HG03159 (cell line): ENCODE measurements at regions not wholly inside any gene's neighbourhood (a gene's known extent, or its start where the extent isn't known, plus 50 kb on each side); places are given as distances from the start of the nearest gene placed in this dataset.

Source experiments
- ATAC-seq: cut with Tn5 transposase; IDR thresholded peaks from one replicate; pipeline ENCODE4 v1.9.1; 2021; ENCODE audit warnings: mild to moderate bottlenecking, moderate library complexity; ENCODE audit not compliant: unreplicated experiment

DNA sequence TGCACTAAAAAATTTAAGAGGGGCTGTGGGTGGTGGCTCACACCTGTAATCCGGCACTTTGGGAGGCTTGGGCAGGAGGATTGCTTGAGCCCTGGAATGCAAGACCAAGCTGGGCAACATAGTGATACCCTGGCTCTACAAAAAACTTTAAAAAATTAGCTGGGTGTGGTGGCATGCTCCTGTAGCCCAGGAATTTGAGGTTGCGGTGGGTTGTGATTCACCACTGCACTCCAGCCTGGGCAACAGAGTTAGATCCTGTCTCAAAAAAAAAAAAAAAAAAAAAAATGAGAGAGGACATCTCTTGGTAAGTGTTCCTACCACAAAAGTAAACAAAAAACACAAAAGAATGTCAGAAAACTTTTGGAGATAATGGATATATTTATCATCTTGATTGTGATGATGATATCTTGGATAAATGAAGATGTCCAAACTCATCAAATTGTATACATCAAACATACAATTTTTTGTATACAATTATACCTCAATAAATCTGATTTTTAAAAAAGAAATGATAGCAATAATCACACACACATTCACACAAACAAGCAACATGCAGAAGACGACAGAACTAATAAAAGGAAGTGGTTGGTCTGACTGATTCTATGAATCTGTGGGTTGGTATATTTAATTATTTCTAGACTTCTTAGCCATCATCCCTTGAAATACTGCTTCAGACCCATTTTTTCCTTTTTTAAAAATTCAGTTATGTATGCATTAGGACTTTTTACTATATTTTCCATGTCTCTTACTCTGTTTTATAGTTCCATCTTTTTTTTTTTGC lies 465.9 kb downstream of the PLA2G4A start:
- ATAC-seq = no peak

DNA sequence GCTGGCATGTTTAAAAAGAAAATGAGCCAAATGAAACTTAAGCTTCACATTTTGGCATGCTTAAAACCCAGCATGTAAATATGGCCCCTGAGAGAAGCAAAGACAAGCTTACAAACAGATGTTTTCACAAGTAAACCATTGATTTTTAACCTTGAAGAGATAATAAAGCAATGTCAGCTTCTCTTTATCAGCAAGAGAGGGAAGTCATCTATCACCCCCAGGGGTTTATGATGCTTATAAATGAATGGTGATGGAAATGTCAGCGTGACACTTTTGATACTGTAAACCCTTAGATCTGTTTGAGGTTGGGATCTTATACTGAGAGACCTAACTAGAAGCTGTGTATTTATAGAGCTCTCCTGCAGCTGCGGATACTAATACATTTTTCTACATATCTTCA lies 471.3 kb downstream of the PLA2G4A start:
- no peak for ATAC-seq

GRCh38 chr1:187306710-187307415 lies 478.1 kb downstream of the PLA2G4A start:
- no peak for ATAC-seq

DNA sequence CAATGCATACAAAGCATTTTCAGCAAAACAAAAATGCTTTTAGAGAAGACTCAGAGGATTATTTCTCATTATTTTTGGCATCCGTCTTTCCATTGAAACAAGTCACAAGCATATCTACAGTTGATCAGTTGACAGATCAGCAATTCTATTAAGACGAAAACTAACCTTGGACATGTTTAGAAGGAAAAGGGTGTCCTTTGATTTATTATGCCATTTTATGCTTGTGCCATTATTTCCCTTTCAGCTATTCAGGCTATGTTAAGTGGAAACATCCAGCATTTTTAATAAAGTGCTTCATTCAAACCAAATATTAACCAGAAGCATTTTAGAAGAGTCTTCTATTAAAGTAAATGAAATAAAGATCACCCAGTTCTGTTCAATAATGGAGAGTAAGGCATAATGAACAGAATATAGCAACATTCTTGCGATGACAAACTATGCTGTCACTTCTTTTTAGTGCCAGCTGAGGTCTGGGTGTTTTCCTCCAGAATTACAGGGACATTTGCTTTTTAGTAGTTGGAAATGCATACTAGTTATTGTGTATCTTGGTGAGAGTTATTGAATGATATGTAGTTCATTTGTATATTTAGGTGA lies 481.4 kb downstream of the PLA2G4A start:
- ATAC-seq = no peak

DNA sequence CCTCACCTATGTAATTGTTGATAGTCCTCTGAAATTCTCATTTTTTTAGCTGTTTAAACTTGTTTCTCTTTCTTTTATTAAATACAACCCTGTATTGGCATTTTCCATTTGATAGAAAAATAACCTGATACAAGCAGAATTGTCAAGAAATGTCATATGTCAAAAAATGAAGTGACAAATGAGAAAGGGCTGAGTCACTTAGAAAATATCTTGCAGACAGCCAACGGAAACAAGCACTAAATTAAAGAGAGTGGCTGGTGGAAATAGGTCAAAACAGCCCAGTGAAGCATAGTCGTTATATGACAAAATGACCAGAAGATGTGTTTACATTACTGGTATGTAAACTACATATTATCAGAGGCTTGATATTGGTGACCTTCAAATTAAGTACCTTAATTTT lies 484.4 kb downstream of the PLA2G4A start:
- ATAC-seq = no peak

DNA sequence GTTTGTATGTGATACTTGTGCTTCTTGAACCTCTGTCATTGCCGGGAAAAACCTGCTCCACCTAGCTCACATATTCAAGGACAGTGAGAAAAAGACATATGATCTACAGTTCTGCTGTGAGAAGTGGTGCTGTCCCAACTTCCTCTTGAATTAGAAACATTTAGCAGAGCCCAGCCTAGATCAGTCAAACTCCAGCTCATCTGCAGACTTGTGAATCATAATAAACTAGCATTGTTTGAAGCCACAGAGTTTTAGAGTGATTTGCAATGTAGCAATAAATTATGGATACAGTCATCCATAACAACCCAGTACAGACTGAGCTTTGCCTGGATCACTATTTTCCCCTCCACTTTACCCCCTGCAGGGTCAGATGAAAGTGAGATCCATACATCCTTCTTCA lies 497.8 kb downstream of the PLA2G4A start:
- ATAC-seq = no peak

GRCh38 chr1:187336441-187337168 lies 507.9 kb downstream of the PLA2G4A start:
- no peak for ATAC-seq

- no peak for ATAC-seq
Measured at GRCh38 chr1:187338762-187339412, 510.1 kb downstream of the PLA2G4A start.

- ATAC-seq = no peak
Measured at GRCh38 chr1:187342495-187342894, 513.7 kb downstream of the PLA2G4A start.

GRCh38 chr1:187374082-187374481 lies 545.3 kb downstream of the PLA2G4A start:
- no peak for ATAC-seq

DNA sequence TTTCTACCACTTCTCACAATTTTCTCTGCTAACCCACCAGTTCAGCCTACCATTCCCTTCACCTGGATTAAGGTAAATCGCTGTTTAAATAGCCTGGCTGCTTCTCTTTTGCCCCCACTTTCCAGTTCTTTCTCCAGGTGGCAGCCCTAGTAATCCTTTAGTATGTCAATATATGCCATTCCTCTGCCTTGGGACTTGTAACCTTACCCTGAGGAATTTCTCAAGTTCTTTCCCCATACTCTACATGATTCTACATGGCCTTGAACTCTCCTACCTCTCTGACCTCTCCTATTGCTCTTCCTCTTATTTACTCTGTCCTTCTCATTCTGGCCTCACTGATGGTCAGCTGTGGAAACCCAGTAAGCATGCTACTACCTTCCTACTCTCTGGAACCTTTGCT lies 546.0 kb downstream of the PLA2G4A start:
- ATAC-seq = no peak

DNA sequence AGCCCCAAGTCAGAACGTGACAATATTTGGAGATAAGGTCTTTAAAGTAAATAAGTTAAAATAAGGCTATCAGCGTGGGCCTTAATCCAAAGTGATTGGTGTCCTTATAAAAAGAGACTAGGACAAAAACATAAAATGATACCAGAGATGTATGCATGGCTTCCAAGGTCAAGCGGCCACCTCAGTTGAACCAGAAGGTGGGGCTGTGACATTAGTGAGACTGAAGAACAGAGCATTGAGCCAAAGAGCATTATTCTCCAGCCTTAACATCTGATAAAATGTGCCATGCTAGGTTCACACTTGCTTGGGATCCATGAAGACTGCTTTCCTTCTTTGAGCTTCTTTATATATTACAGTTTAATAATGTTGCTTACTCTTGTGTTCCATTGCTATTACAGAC lies 554.6 kb downstream of the PLA2G4A start:
- no peak for ATAC-seq

DNA sequence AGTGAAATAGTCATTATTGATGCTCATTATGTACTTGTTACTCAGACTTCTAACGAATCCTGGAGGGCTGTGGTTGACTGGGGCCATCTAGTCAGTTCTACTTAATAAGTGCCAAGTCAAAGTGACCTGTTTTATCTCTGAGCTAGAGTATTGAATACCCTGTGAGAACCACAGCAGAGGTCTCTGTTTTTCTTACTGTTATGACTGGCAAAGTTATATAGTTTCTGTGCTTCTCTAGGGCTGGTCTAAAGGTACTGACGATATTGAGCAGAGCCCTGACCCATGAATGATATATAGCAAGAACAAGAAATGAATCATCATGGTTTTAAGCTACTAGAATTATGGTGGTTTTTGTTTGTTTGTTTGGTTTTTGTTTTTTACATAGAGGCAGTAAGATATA lies 555.8 kb downstream of the PLA2G4A start:
- peak; percentile 58 for ATAC-seq

DNA sequence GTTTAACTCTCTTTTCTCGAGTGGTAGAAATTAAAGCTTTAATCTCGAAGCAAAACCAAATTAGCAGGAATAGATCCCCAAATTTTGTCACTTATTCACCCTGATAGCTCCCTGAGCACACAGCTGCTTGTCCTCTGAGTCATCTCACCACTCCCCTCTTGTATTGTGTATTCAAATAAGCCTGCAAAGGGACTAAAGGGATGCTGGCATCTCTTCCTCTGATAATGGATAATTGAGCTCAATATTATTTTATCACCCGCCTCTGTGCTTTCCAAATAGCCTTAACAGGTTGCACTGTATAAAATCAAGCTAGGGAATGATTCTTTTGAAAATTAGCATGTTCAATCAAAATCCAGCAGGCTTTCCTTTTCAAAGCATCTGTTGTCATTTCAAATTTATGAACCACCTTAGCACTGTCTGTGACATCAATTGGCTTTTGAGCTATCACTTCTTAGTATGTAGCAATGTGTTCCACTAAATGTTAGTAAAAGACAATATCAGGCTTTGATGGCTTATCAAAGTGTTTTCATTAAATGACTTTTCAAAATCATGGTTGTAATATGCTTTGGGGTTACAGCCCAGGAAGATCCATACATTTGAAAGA lies 561.6 kb downstream of the PLA2G4A start:
- ATAC-seq = no peak

GRCh38 chr1:187396226-187396625 lies 567.5 kb downstream of the PLA2G4A start:
- ATAC-seq = no peak

DNA sequence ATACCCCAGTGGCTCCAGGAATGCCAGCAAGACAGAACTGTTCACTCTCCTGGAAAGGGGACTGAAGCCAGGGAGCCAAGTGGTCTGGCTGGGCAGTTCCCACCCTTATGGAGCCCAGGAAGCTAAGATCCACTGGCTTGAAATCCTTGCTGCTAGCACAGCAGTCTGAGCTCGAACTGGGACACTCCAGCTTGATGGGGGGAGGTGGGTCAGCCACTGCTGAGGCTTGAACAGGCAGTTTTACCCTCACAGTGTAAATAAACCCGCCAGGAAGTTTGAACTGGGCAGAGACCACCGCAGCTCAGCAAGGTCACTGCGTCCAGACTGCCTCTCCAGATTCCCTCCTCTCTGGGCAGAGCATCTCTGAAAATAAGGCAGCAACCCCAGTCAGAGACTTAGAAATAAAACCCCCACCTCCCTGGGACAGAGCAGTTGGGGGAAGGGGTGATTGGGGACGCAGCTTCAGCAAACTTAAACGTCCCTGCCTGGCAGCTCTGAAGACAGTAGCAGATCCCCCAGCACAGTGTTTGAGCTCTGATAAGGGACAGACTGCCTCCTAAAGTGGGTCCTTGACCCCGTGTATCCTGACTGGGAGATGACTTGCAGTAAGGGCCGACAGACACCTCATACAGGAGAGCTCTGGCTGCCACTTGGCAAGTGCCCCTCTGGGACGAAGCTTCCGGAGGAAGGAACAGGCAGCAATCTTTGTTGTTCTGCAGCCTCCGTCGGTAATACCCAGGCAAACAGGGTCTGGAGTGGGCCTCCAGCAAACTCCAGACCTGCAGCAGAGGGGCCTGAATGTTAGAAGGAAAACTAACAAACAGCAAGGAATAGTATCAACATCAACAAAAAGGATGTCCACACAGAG lies 568.4 kb downstream of the PLA2G4A start:
- ATAC-seq = no peak

DNA sequence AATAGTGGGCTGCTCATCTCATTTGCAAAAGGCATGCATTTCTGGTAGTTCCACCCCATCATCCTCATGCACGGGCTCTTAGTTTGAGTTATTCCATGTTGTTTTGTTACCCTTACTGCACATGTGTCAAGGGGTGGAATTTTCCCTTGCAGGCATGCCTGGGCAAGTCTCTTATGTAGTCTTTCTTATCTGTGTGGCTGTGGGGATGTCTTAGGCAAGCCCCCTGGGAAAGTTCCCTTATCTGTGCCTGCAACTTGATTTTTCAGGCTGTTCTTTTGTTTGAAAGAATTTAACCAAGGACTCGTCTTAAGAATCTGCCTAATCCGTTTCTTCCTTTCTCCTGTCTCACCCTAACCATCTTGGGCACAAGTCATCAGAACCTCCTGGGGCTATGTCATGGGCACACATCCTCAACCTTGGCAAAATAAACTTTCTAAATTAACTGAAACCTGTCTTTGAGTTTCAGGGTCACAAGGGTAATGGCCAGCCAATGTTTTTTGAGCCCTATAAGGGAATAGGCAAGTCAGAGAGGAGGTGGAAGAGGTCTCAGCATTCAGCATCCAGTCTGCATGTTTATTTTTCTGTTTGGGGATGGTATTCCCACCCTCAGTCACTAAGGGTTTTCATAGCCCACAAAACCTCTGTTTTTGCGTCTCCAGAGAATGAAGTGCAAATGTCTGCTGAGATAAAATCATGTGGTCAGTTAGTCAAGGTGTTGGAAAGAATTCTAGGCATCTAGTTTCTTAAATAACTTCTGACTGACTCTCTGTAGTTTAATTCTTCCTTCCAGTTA lies 579.7 kb downstream of the PLA2G4A start:
- no peak for ATAC-seq

DNA sequence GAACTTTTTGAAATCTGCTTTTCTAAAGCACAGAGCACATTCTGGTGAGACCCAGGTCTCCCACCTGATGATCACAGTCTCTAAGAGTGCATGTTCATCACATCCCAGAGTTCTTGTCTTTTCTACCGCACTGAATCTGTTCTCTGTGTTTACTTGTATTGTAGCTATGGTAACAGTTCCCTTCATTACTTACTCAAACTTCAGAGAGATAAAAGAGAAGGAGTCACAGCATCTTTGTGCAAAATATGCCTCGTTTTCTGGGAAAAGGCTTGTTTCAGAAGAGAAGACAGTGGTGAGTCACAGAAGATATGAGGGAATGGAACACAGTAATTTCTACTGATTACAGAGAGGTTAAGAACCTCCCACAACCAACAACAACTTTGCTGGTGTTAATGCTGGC lies 580.6 kb downstream of the PLA2G4A start:
- no peak for ATAC-seq

- ATAC-seq = no peak
Measured at GRCh38 chr1:187411118-187411517, 582.4 kb downstream of the PLA2G4A start.
